A204.1 (cell line): ENCODE measurements at regions not wholly inside any gene's neighbourhood (a gene's known extent, or its start where the extent isn't known, plus 50 kb on each side); places are given as distances from the start of the nearest gene placed in this dataset.

ENCODE experiments used
- FAIRE-seq: peaks from 2 replicates; lab custom pipeline; 2012; peaks lifted over from hg19 to GRCh38; lab: Jason Lieb, UNC

- FAIRE-seq = no peak
Observed at GRCh38 chr5:74916831-74917710, 50.9 kb upstream of the FAM169A start.
